ENCODE measurements at regions not wholly inside any gene's neighbourhood (a gene's known extent, or its start where the extent isn't known, plus 50 kb on each side); places are given as distances from the start of the nearest gene placed in this dataset.

GRCh38 chr5:100273846-100274580, 261.2 kb upstream of the FAM174A start:
- no peaks in the 10 kb centered on the region for H3K4me1 ChIP-seq
- no peak for DNase-seq
- H3K36me3 ChIP-seq: no peaks in the 10 kb centered on the region
- no peak overlapping the region for H3K4me3 ChIP-seq
- ATAC-seq: no peak
- no peaks in the 10 kb centered on the region for H3K27me3 ChIP-seq (ENCODE audit: low read depth)
- no peak overlapping the region for H3K27ac ChIP-seq
- H3K9me3 ChIP-seq: no peaks in the 10 kb centered on the region
- TF ChIP-seq CTCF (IDR thresholded peaks at IDR 0.05): no peak
- intact Hi-C loops (cut with DNase I): no loop called here

- Histone ChIP-seq H3K27ac (no peak overlapping the region), H3K36me3 (no peaks in the 10 kb centered on the region), H3K9me3 (no peaks in the 10 kb centered on the region), H3K27me3 (ENCODE audit: low read depth) (no peaks in the 10 kb centered on the region), H3K4me1 (no peaks in the 10 kb centered on the region), H3K4me3 (no peak overlapping the region)
- DNase-seq (no peak), ATAC-seq (no peak)
- TF ChIP-seq CTCF (IDR thresholded peaks at IDR 0.05): no peak
- intact Hi-C loops (cut with DNase I): no loop called here
These were observed 265.0 kb upstream of the FAM174A start for GRCh38 chr5:100270023-100270771.

GRCh38 chr5:100260968-100261367, 274.2 kb upstream of the FAM174A start:
- Histone ChIP-seq H3K4me3 (no peak overlapping the region), H3K36me3 (no peaks in the 10 kb centered on the region), H3K27ac (no peak overlapping the region), H3K9me3 (no peaks in the 10 kb centered on the region), H3K4me1 (no peaks in the 10 kb centered on the region), H3K27me3 (ENCODE audit: low read depth) (no peaks in the 10 kb centered on the region)
- DNase-seq (no peak), ATAC-seq (no peak)
- intact Hi-C loops (cut with DNase I): no loop called here
- TF ChIP-seq CTCF (IDR thresholded peaks at IDR 0.05): no peak

GRCh38 chr5:100252944-100253343, 282.2 kb upstream of the FAM174A start:
- TF ChIP-seq CTCF (IDR thresholded peaks at IDR 0.05): no peak
- DNase-seq (no peak), ATAC-seq (no peak)
- H3K27me3 ChIP-seq (ENCODE audit: low read depth): no peaks in the 10 kb centered on the region
- no peaks in the 10 kb centered on the region for H3K4me1 ChIP-seq
- no peaks in the 10 kb centered on the region for H3K36me3 ChIP-seq
- intact Hi-C loops (cut with DNase I): no loop called here
- no peak overlapping the region for H3K4me3 ChIP-seq
- no peak overlapping the region for H3K27ac ChIP-seq
- no peaks in the 10 kb centered on the region for H3K9me3 ChIP-seq

- H3K4me1 ChIP-seq: no peaks in the 10 kb centered on the region
- ATAC-seq: no peak
- no peaks in the 10 kb centered on the region for H3K9me3 ChIP-seq
- no peak for TF ChIP-seq CTCF (IDR thresholded peaks at IDR 0.05)
- no peaks in the 10 kb centered on the region for H3K27me3 ChIP-seq (ENCODE audit: low read depth)
- H3K4me3 ChIP-seq: no peak overlapping the region
- no peak for DNase-seq
- no peaks in the 10 kb centered on the region for H3K36me3 ChIP-seq
- no peak overlapping the region for H3K27ac ChIP-seq
- intact Hi-C loops (cut with DNase I): no loop called here
These were observed 283.1 kb upstream of the FAM174A start for GRCh38 chr5:100252037-100252436.
